ENCODE measurements at regions not wholly inside any gene's neighbourhood (a gene's known extent, or its start where the extent isn't known, plus 50 kb on each side); places are given as distances from the start of the nearest gene placed in this dataset.

GRCh38 chr6:40044196-40044595 is 109.9 kb upstream of the MOCS1 start:
- no peaks in the 10 kb centered on the region for H3K9me3 ChIP-seq
- no peak overlapping the region for H3K4me3 ChIP-seq
- no peaks in the 10 kb centered on the region for H3K27me3 ChIP-seq
- TF ChIP-seq CTCF (IDR thresholded peaks at IDR 0.05): no peak
- no peaks in the 10 kb centered on the region for H3K4me1 ChIP-seq
- ATAC-seq (no peak), DNase-seq (no peak)
- H3K36me3 ChIP-seq: no peaks in the 10 kb centered on the region
- intact Hi-C loops (cut with DNase I): no loop called here
- no peak overlapping the region for H3K27ac ChIP-seq

- Histone ChIP-seq H3K36me3 (no peaks in the 10 kb centered on the region), H3K27me3 (no peaks in the 10 kb centered on the region), H3K9me3 (no peaks in the 10 kb centered on the region), H3K27ac (no peak overlapping the region), H3K4me1 (no peaks in the 10 kb centered on the region), H3K4me3 (no peak overlapping the region)
- intact Hi-C loops (cut with DNase I): no loop called here
- TF ChIP-seq CTCF (IDR thresholded peaks at IDR 0.05): no peak
- ATAC-seq (no peak), DNase-seq (no peak)
These were observed 108.0 kb upstream of the MOCS1 start for GRCh38 chr6:40042232-40042631.

GRCh38 chr6:40039042-40039441 is 104.8 kb upstream of the MOCS1 start:
- H3K4me3 ChIP-seq: no peak overlapping the region
- no peaks in the 10 kb centered on the region for H3K4me1 ChIP-seq
- intact Hi-C loops (cut with DNase I): no loop called here
- ATAC-seq (no peak), DNase-seq (no peak)
- no peaks in the 10 kb centered on the region for H3K9me3 ChIP-seq
- no peak overlapping the region for H3K27ac ChIP-seq
- TF ChIP-seq CTCF (IDR thresholded peaks at IDR 0.05): no peak
- no peaks in the 10 kb centered on the region for H3K36me3 ChIP-seq
- no peaks in the 10 kb centered on the region for H3K27me3 ChIP-seq

GRCh38 chr6:40038626-40039025 is 104.4 kb upstream of the MOCS1 start:
- intact Hi-C loops (cut with DNase I): no loop called here

GRCh38 chr6:40037271-40037670 is 103.0 kb upstream of the MOCS1 start:
- no peak for ATAC-seq
- Histone ChIP-seq H3K4me1 (no peaks in the 10 kb centered on the region), H3K27me3 (no peaks in the 10 kb centered on the region), H3K27ac (no peak overlapping the region), H3K4me3 (no peak overlapping the region), H3K36me3 (no peaks in the 10 kb centered on the region), H3K9me3 (no peaks in the 10 kb centered on the region)
- no peak for DNase-seq
- TF ChIP-seq CTCF (IDR thresholded peaks at IDR 0.05): no peak
- intact Hi-C loops (cut with DNase I): no loop called here

More at GRCh38 chr6:40038626-40039025, 104.4 kb upstream of the MOCS1 start:
- Histone ChIP-seq H3K27me3 (no peaks in the 10 kb centered on the region), H3K9me3 (no peaks in the 10 kb centered on the region), H3K27ac (no peak overlapping the region), H3K4me1 (no peaks in the 10 kb centered on the region), H3K4me3 (no peak overlapping the region), H3K36me3 (no peaks in the 10 kb centered on the region)
- no peak for DNase-seq
- no peak for TF ChIP-seq CTCF (IDR thresholded peaks at IDR 0.05)
- no peak for ATAC-seq

- intact Hi-C loops (cut with DNase I): no loop called here
- Histone ChIP-seq H3K4me1 (no peaks in the 10 kb centered on the region), H3K27me3 (no peaks in the 10 kb centered on the region), H3K36me3 (no peaks in the 10 kb centered on the region), H3K4me3 (no peak overlapping the region), H3K9me3 (no peaks in the 10 kb centered on the region), H3K27ac (no peak overlapping the region)
- no peak for DNase-seq
- no peak for TF ChIP-seq CTCF (IDR thresholded peaks at IDR 0.05)
- no peak for ATAC-seq
These were observed 101.9 kb upstream of the MOCS1 start for GRCh38 chr6:40036186-40036585.
